SK-N-SH (cell line): ENCODE measurements at regions not wholly inside any gene's neighbourhood (a gene's known extent, or its start where the extent isn't known, plus 50 kb on each side); places are given as distances from the start of the nearest gene placed in this dataset.

Source experiments
- CTCF ChIP-seq: fragments of 200-600 bp; sonication (generic); IDR thresholded peaks from 2 replicates; pipeline ENCODE4 v1.6.1; 2017; ENCODE audit warnings: antibody characterized with exemption, mild to moderate bottlenecking, moderate library complexity
- ELF1 ChIP-seq: IDR thresholded peaks from 2 replicates; pipeline ENCODE4 v1.4.0; 2012
- EP300 ChIP-seq, 2 experiments: IDR thresholded peaks; 2 replicates each; pipeline versions ENCODE4 v1.4.0 to v1.6.1; 2012; ENCODE audit warnings: borderline replicate concordance in 1 of 2, low read depth in 1 of 2, low read length in 1 of 2
- FOXJ3 ChIP-seq: sonication (generic); formaldehyde crosslinking; IDR thresholded peaks from 2 replicates; pipeline ENCODE4 v1.5.1; 2020; ENCODE audit warnings: mild to moderate bottlenecking, missing genetic modification reagents
- GATA2 ChIP-seq: sonication (generic); formaldehyde crosslinking; IDR thresholded peaks from 2 replicates; pipeline ENCODE4 v1.5.0; 2020; ENCODE audit warnings: mild to moderate bottlenecking, missing genetic modification reagents
- IRF3 ChIP-seq: fragments of 150-350 bp; IDR thresholded peaks from 2 replicates; pipeline ENCODE4 v1.6.1; 2016; ENCODE audit warnings: mild to moderate bottlenecking, low read depth, low read length
- MAX ChIP-seq: IDR thresholded peaks from 2 replicates; pipeline ENCODE4 v1.4.0; 2012; ENCODE audit warnings: low read depth
- MXI1 ChIP-seq: IDR thresholded peaks from 2 replicates; pipeline ENCODE4 v1.6.1; 2012; ENCODE audit warnings: mild to moderate bottlenecking, low read depth, low read length, improper control_type of control experiment
- POLR2AphosphoS5 ChIP-seq: IDR thresholded peaks from 2 replicates; pipeline ENCODE4 v1.6.1; 2012; ENCODE audit warnings: low read depth, low read length
- REST ChIP-seq: IDR thresholded peaks from 2 replicates; pipeline ENCODE4 v1.6.1; 2012; ENCODE audit warnings: mild to moderate bottlenecking, low read depth, low read length, moderate library complexity
- TAF1 ChIP-seq: IDR thresholded peaks from 2 replicates; pipeline ENCODE4 v1.6.1; 2012; ENCODE audit warnings: low read depth, mild to moderate bottlenecking, low read length, moderate library complexity, borderline replicate concordance
- YY1 ChIP-seq: IDR thresholded peaks from 2 replicates; pipeline ENCODE4 v1.4.0; 2012; ENCODE audit warnings: low read depth, mild to moderate bottlenecking
- ZBTB33 ChIP-seq: IDR thresholded peaks from 2 replicates; pipeline ENCODE4 v1.4.0; 2012; ENCODE audit warnings: low read depth, borderline replicate concordance

- no peak for TF ChIP-seq MAX
- TF ChIP-seq MXI1 = no peak
- no peak for TF ChIP-seq CTCF
- TF ChIP-seq ZBTB33 = no peak
- no peak for TF ChIP-seq FOXJ3 (CRISPR knock-in tag)
- no peak for TF ChIP-seq GATA2 (CRISPR knock-in tag)
- TF ChIP-seq YY1 = no peak
- no peak for TF ChIP-seq POLR2AphosphoS5
- TF ChIP-seq EP300 (IDR thresholded peaks at IDR 0.05; ENCODE audit: borderline replicate concordance in 1 of 2, low read depth in 1 of 2, low read length in 1 of 2) = no peak
- TF ChIP-seq TAF1 = no peak
- no peak for TF ChIP-seq REST
- no peak for TF ChIP-seq ELF1
- TF ChIP-seq IRF3 = no peak
Measured at GRCh38 chr6:76789580-76789979, 673.7 kb downstream of the HTR1B start.
